Breast epithelium (tissue), 4 donors: ENCODE measurements at regions not wholly inside any gene's neighbourhood (a gene's known extent, or its start where the extent isn't known, plus 50 kb on each side); places are given as distances from the start of the nearest gene placed in this dataset.

ENCODE experiments used
- DNase-seq, 2 donors: peaks; one replicate each; pipeline ENCODE4 v3.0.0-alpha.2; 2019; ENCODE audit warnings: low spot score in 2 of 2
- H3K27ac ChIP-seq, 2 donors: fragments of 200-600 bp; sonication (generic) in 1 of 2; one replicate each; pipeline ENCODE4 v1.5.1; 2016 to 2019; ENCODE audit warnings: mild to moderate bottlenecking in 1 of 2
- H3K27me3 ChIP-seq, 2 donors: fragments of 200-600 bp; sonication (generic) in 1 of 2; one replicate each; pipeline versions ENCODE4 v1.5.1 to v1.6.0; 2017 to 2019; ENCODE audit warnings: control low read depth in 1 of 2, mild to moderate bottlenecking in 1 of 2
- H3K36me3 ChIP-seq: fragments of 200-600 bp; one replicate; pipeline ENCODE4 v1.5.1; 2019
- H3K4me1 ChIP-seq, 2 donors: fragments of 200-600 bp; sonication (generic); one replicate each; pipeline ENCODE4 v1.5.1; 2016 to 2019; ENCODE audit warnings: control low read depth in 1 of 2
- H3K4me3 ChIP-seq, 3 donors: fragments of 200-600 bp; sonication (generic); 1 replicate in 2 of 3; 2 replicates in 1 of 3; pipeline ENCODE4 v1.5.1; 2016 to 2019; ENCODE audit warnings: mild to moderate bottlenecking in 3 of 3, moderate library complexity in 2 of 3
- H3K9me3 ChIP-seq, 2 donors: fragments of 200-600 bp; sonication (generic) in 1 of 2; one replicate each; pipeline ENCODE4 v1.5.1; 2016 to 2019; ENCODE audit warnings: control low read depth in 1 of 2
- POLR2A ChIP-seq: fragments of 450-650 bp; IDR thresholded peaks from one replicate; pipeline ENCODE4 v1.6.1; 2016; ENCODE audit warnings: antibody characterized with exemption, mild to moderate bottlenecking, moderate library complexity
- POLR2AphosphoS5 ChIP-seq, 3 donors: sonication (generic); formaldehyde crosslinking; IDR thresholded peaks; one replicate each; pipeline ENCODE4 v1.6.1; 2017; ENCODE audit warnings: antibody characterized with exemption in 3 of 3
- intact Hi-C: fragments of 100-400 bp; cut with DNase I; formaldehyde crosslinking; loops from one replicate; pipeline ENCODE4 v1.15.1; 2023; ENCODE audit warnings: low total_unique reads
- TF ChIP-seq, protein P1 (sequence below), 3 donors: fragments of 450-650 bp; IDR thresholded peaks; one replicate each; pipeline ENCODE4 v1.5.1; 2016 to 2017; ENCODE audit warnings: antibody characterized with exemption in 3 of 3, mild to moderate bottlenecking in 3 of 3, moderate library complexity in 3 of 3

DNA sequence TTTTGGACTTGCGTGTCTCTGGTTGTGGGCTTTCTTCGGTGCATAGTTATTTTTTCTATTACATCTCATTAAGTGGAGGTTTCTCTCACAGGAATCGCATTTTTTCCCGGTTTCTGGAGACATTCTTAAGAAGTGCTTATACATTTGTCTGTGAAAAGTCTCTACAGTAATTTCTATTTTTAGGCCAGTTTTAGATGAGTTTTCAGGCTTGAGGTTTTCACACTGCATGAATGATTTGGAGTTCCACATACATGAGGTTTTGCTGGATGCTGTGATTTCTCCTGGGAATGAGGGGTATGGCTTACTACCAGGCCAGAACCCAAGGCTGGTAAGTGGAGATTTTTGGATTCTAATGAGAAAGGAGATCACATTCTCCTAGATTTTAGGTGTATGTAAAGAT is 422.6 kb upstream of the SLIT2 start:
- intact Hi-C loops = no loop called here
- H3K27ac ChIP-seq = no peak overlapping the region
- TF ChIP-seq POLR2AphosphoS5 (IDR thresholded peaks at IDR 0.05) = no peak
- TF ChIP-seq POLR2A = no peak
- TF ChIP-seq, protein P1, sequence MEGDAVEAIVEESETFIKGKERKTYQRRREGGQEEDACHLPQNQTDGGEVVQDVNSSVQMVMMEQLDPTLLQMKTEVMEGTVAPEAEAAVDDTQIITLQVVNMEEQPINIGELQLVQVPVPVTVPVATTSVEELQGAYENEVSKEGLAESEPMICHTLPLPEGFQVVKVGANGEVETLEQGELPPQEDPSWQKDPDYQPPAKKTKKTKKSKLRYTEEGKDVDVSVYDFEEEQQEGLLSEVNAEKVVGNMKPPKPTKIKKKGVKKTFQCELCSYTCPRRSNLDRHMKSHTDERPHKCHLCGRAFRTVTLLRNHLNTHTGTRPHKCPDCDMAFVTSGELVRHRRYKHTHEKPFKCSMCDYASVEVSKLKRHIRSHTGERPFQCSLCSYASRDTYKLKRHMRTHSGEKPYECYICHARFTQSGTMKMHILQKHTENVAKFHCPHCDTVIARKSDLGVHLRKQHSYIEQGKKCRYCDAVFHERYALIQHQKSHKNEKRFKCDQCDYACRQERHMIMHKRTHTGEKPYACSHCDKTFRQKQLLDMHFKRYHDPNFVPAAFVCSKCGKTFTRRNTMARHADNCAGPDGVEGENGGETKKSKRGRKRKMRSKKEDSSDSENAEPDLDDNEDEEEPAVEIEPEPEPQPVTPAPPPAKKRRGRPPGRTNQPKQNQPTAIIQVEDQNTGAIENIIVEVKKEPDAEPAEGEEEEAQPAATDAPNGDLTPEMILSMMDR (IDR thresholded peaks at IDR 0.05) = no peak
- no peaks in the 10 kb centered on the region for H3K4me1 ChIP-seq
- H3K4me3 ChIP-seq = no peak overlapping the region
- no peak for DNase-seq
- no peaks in the 10 kb centered on the region for H3K36me3 ChIP-seq
- H3K9me3 ChIP-seq = no peaks in the 10 kb centered on the region
- H3K27me3 ChIP-seq = no peaks in the 10 kb centered on the region

DNA sequence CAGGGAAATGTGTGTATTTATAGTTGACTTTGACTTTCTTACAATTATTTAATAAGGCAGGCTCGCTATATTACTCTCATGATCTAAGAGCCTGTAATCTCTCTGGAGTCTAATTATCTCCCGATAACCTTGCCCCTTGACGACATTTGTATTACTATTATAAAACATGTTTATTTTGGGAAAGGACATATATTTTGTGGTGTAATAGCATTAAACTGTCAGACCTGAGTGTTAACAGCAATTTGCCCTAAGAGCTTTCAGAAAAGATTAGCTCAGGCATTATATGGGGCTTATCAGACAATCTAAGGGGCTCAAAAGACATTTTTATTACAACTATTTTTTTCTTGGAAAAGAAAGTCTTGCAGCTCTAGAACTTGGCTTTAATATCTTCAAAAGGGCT is 427.9 kb upstream of the SLIT2 start:
- no peak for DNase-seq
- H3K36me3 ChIP-seq = no peaks in the 10 kb centered on the region
- intact Hi-C loops = no loop called here
- no peaks in the 10 kb centered on the region for H3K9me3 ChIP-seq
- H3K4me1 ChIP-seq = no peaks in the 10 kb centered on the region
- no peak overlapping the region for H3K27ac ChIP-seq
- no peaks in the 10 kb centered on the region for H3K27me3 ChIP-seq
- TF ChIP-seq, protein P1 (IDR thresholded peaks at IDR 0.05) = no peak
- no peak for TF ChIP-seq POLR2AphosphoS5 (IDR thresholded peaks at IDR 0.05)
- no peak for TF ChIP-seq POLR2A
- no peak overlapping the region for H3K4me3 ChIP-seq

DNA sequence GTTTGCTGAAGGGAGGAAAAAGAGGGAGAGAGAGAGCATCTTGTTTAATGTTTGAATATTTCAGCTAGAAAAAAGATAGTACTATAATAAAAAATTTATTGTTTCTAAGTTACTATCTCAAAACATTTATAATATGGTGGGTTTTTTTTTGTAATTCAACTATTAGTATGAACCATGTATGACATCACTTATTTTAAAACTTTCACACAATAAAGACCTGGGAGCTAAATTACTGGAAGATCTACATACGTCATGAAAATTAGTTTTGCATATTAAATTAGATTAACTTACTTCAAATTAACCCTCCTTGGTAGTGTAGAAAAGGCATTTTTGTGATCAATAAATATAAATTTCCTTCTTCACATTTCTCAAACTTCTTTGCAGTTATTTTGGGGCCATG is 432.0 kb upstream of the SLIT2 start:
- intact Hi-C loops = no loop called here

DNA sequence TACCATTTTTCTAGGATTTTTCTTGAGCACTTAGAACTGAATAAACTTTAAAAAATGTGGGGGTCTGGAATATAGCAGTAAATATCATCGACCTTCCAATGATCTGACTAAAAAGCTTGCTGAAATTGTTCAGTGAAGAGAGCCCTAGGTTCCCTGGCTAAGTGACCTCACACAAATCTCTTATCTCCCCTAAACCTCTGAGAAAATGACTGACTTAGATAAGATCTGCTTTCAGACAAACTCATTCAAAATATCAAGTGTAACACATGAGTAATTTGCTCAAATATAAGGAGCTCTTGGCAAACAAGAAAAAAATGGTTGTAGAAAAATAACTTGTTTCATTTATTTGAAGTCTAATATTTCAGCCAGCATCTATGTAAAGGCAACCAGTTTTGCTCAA is 441.7 kb upstream of the SLIT2 start:
- no peak overlapping the region for H3K4me3 ChIP-seq
- H3K9me3 ChIP-seq = no peaks in the 10 kb centered on the region
- intact Hi-C loops = no loop called here
- TF ChIP-seq POLR2AphosphoS5 (IDR thresholded peaks at IDR 0.05) (no peak), POLR2A (no peak)
- TF ChIP-seq, protein P1 (IDR thresholded peaks at IDR 0.05) = no peak
- no peak for DNase-seq
- H3K36me3 ChIP-seq = no peaks in the 10 kb centered on the region
- H3K27me3 ChIP-seq = no peaks in the 10 kb centered on the region
- H3K27ac ChIP-seq = no peak overlapping the region
- no peaks in the 10 kb centered on the region for H3K4me1 ChIP-seq

More for the DNA sequence above, 432.0 kb upstream of the SLIT2 start:
- Histone ChIP-seq H3K4me1 (no peaks in the 10 kb centered on the region), H3K4me3 (no peak overlapping the region), H3K27me3 (no peaks in the 10 kb centered on the region), H3K9me3 (no peaks in the 10 kb centered on the region), H3K36me3 (no peaks in the 10 kb centered on the region), H3K27ac (no peak overlapping the region)
- no peak for TF ChIP-seq POLR2A
- TF ChIP-seq, protein P1 (IDR thresholded peaks at IDR 0.05) = no peak
- no peak for TF ChIP-seq POLR2AphosphoS5 (IDR thresholded peaks at IDR 0.05)
- no peak for DNase-seq

DNA sequence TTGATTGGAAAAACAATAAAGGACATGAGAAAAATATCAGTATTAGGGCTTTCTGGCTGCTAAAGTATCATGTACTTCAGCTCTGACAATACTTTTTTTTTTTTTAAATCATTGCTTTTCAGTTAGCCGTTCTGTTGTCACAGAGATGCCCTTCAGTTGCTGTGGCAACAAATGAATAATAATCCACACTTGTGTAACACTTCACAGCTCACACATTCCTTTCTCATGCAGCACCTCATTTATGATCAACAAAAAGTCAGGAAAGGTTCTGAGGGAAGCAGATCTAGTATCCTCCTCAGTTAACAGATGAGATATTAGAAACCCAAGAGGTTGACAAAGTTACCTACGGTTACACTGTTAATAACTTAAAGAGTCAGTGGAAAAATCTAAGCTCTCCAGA is 444.2 kb upstream of the SLIT2 start:
- H3K36me3 ChIP-seq = no peaks in the 10 kb centered on the region

More for the DNA sequence above, 444.2 kb upstream of the SLIT2 start:
- H3K27me3 ChIP-seq = no peaks in the 10 kb centered on the region
- intact Hi-C loops = no loop called here
- H3K9me3 ChIP-seq = no peaks in the 10 kb centered on the region
- no peak for DNase-seq
- H3K4me3 ChIP-seq = no peak overlapping the region
- H3K27ac ChIP-seq = no peak overlapping the region
- no peaks in the 10 kb centered on the region for H3K4me1 ChIP-seq
- no peak for TF ChIP-seq POLR2A
- no peak for TF ChIP-seq POLR2AphosphoS5 (IDR thresholded peaks at IDR 0.05)
- TF ChIP-seq, protein P1 (IDR thresholded peaks at IDR 0.05) = no peak
